ENCODE measurements at regions not wholly inside any gene's neighbourhood (a gene's known extent, or its start where the extent isn't known, plus 50 kb on each side); places are given as distances from the start of the nearest gene placed in this dataset.

DNA sequence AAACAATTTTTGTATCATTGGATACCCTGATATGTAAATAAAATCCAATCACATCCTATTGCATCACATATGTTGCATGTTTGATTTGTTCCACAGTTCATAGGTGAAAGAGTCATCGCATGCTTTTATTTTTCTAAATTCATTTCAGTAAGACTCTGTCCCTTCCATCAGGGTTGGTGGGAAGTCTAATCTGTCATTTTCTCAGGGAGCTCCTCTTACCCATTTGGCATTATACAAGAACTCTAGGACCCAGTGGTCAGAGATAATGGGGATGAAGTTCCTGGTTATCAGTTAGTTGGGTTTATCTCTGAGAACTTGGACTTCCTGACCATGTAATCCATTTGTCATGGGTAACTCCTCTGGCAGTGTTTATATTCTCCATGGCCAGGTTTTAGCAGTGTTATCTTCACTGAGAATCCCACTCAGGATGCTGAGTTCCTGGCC is 227.1 kb upstream of the JADE1 start:
- H3K36me3 Mint-ChIP-seq, result no peaks in the 10 kb centered on the region
- H3K27me3 Mint-ChIP-seq, result peaks cover 0 to 6% (median 0%) of the 10 kb centered on the region in 3 donors
- H3K4me3 Mint-ChIP-seq, result no peak overlapping the region
- H3K9me3 Mint-ChIP-seq, result no peaks in the 10 kb centered on the region
- ATAC-seq (ENCODE audit: low read depth in 2 of 2) (no peak), DNase-seq (no peak)
- no peak overlapping the region for H3K27ac Mint-ChIP-seq
- no peaks in the 10 kb centered on the region for H3K4me1 Mint-ChIP-seq

DNA sequence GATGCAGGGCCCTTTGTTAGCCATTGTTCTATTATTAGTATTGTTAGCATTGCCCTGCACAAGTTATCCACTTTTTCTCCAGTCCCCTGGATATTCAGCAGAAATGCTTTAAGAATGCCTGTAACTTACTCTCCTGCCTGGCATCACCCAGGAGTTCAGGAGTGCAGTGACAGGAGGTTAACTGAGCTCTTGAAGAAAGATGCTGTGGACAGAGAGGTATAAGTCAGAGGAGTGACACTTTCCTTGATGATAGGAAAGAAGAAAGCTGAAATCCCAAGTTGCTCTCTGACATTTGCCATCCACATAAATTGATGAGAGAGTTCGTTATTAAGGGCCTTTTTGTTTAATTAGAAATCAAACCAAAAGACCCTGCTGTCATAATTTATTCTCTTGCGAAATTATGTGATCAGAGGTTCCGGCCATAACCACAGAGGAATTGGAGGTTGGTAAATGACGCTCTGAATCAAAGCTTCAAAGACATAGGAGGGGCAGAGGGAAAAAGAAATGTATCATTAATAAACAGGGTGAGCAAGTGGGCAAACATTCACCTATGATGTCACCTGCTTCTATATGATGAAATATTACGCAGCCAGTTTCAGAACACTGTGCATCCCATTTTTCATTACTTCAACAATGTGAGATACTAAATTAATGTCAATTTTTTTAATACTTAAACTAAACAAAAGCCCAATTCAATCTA is 230.2 kb upstream of the JADE1 start:
- Mint-ChIP-seq H3K9me3 (no peaks in the 10 kb centered on the region), H3K27me3 (peaks cover 0 to 5% (median 0%) of the 10 kb centered on the region in 3 donors), H3K36me3 (no peaks in the 10 kb centered on the region), H3K27ac (no peak overlapping the region), H3K4me3 (no peak overlapping the region), H3K4me1 (peaks cover 0 to 5% (median 0%) of the 10 kb centered on the region in 3 donors)
- DNase-seq (no peak), ATAC-seq (ENCODE audit: low read depth in 2 of 2) (no peak)

DNA sequence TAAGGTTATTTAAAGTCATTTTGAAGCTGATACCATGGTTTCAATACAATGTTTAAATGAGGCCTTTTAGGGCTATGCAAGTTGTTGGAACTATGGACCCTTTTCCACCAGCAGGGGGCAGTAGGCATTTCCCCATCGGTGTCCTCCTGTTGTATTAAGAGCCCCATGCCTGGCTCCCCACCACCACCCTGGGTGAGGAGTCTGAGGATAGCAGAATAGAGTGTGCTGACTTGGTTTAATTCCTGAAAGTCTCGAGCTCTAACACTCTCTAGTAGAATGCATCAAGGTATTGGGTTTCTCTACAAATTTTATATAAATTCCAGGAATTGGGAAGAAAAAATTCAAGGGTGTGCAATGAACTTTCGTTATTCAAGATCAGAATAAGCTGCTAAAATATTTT is 234.8 kb upstream of the JADE1 start:
- Mint-ChIP-seq H3K4me3 (no peak overlapping the region), H3K27ac (no peak overlapping the region), H3K4me1 (peaks cover 0 to 5% (median 0%) of the 10 kb centered on the region in 3 donors), H3K27me3 (peaks cover 0 to 12% (median 8%) of the 10 kb centered on the region in 3 donors), H3K9me3 (no peaks in the 10 kb centered on the region), H3K36me3 (no peaks in the 10 kb centered on the region)
- ATAC-seq (ENCODE audit: low read depth in 2 of 2) (peak; percentile 59 to 70), DNase-seq (peak; percentile 30)

DNA sequence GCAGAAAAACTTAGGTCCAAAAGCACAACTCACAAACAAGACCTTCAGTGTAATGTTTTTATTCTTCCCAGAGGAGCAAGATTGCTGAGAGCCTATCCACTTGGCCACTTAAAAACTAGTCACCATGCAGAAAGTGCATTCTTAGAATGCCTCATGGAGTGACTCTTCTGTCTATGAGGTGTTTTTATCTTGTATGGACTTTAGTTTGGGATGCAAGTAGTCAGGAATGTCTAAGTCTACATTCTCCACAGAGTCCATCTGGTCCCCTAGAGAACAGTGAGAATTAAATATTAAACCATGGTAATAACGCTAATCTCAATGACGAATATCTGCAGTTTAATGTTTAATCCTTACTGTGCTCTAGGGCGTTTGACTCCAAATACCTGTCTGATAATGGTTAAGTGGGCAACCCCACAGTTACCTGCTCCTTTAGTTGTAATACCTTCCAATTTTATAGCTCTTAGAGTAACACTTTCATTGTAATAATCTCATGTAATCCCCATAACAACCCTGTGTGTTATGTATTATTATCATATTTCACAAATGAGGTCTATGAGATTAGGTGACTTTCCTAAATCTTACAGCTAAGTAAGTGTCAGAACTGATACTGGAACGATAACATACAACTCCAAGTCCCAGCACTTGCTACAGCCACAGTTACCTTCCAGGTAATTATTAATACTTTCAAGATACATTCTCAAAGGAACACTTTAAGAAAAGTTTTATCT is 235.6 kb upstream of the JADE1 start:
- no peaks in the 10 kb centered on the region for H3K9me3 Mint-ChIP-seq
- peaks cover 0 to 16% (median 13%) of the 10 kb centered on the region in 3 donors for H3K27me3 Mint-ChIP-seq
- ATAC-seq (ENCODE audit: low read depth in 2 of 2) (no peak), DNase-seq (no peak)
- H3K4me1 Mint-ChIP-seq, result peaks cover 0 to 5% (median 0%) of the 10 kb centered on the region in 3 donors
- no peak overlapping the region for H3K4me3 Mint-ChIP-seq
- H3K36me3 Mint-ChIP-seq, result no peaks in the 10 kb centered on the region
- no peak overlapping the region for H3K27ac Mint-ChIP-seq

GRCh38 chr4:128572778-128573241 is 236.7 kb upstream of the JADE1 start:
- H3K27ac Mint-ChIP-seq, result no peak overlapping the region
- no peak overlapping the region for H3K4me3 Mint-ChIP-seq
- no peaks in the 10 kb centered on the region for H3K36me3 Mint-ChIP-seq
- ATAC-seq (ENCODE audit: low read depth in 2 of 2), result no peak
- H3K9me3 Mint-ChIP-seq, result no peaks in the 10 kb centered on the region
- peaks cover 0 to 16% (median 13%) of the 10 kb centered on the region in 3 donors for H3K27me3 Mint-ChIP-seq
- DNase-seq, result no peak
- H3K4me1 Mint-ChIP-seq, result peaks cover 0 to 5% (median 0%) of the 10 kb centered on the region in 3 donors

DNA sequence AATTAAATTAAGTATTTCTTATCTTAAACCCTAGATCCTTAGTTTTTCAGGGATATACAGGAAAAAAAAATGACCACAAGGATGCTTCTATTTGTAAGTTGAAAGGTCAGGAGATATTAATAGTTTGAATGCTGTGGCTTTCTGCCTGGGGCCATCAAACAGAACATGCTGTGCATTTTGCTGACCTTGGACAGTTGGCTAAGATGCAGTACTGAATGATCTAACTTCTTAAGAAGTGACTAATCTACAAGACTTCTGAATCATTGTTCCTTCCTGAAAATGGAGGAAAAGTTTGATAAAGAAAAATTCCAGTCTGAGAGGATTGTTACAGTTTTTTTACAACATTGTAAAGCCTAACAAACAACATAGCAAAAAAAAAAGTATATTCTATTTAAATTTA is 237.8 kb upstream of the JADE1 start:
- ATAC-seq (ENCODE audit: low read depth in 2 of 2), result no peak
- no peak for DNase-seq
- H3K27ac Mint-ChIP-seq, result no peak overlapping the region
- H3K9me3 Mint-ChIP-seq, result no peaks in the 10 kb centered on the region
- no peaks in the 10 kb centered on the region for H3K36me3 Mint-ChIP-seq
- peaks cover 0 to 16% (median 13%) of the 10 kb centered on the region in 3 donors for H3K27me3 Mint-ChIP-seq
- peaks cover 0 to 5% (median 0%) of the 10 kb centered on the region in 3 donors for H3K4me1 Mint-ChIP-seq
- no peak overlapping the region for H3K4me3 Mint-ChIP-seq

DNA sequence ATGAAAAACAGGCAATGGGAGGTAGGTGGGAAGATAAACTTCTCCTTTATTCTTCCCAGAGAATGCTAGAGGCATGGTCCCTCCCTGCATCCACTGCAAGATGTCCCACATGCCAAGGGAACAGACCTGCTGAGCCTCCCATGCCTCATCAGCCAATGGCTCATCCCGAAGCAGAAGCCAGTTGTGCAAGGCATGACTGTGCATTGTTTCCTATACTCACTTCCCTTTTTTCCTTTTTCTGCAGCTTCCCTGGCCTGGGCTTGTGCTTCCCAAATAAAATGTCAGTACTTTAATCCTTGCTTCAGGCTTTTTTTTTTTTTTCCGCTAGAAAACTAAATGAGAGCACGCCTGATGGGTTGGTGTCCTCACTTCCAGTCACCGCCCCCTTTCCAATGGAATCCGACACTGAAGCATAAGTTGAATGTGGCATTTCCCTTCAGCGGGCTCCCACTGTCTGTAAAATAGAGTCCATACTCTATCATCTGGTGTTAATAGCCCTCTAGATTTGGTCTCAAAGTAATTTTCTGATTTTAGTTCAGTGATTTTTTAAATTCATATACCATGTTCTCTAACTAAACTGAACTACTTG is 239.0 kb upstream of the JADE1 start:
- H3K4me3 Mint-ChIP-seq, result no peak overlapping the region
- no peak for ATAC-seq (ENCODE audit: low read depth in 2 of 2)
- H3K27ac Mint-ChIP-seq, result peak overlapping the region in 1 of 6 donors; percentile 57
- no peaks in the 10 kb centered on the region for H3K36me3 Mint-ChIP-seq
- H3K9me3 Mint-ChIP-seq, result no peaks in the 10 kb centered on the region
- no peak for DNase-seq
- peaks cover 0 to 5% (median 0%) of the 10 kb centered on the region in 3 donors for H3K4me1 Mint-ChIP-seq
- H3K27me3 Mint-ChIP-seq, result peaks cover 6 to 16% (median 13%) of the 10 kb centered on the region in 3 donors

DNA sequence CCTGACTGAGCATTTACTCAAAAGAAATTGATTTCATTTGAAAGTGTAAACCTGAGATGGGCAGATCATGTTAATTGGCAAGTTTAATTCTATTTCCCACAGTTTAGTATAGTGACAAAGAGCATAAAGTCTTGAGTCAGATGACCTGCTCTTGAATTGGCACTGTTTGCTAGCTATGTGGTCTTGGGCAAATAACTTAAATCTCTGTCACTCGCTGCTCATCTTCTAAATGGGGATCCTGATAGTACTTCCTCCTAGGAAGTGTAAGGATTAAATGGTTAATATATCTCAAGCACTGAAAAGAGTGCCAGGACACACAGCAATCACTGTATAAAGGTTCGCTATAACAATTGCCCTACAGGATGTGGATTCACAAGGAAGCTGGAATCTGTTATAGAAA is 242.8 kb upstream of the JADE1 start:
- peaks cover 6 to 20% (median 13%) of the 10 kb centered on the region in 3 donors for H3K27me3 Mint-ChIP-seq
- H3K4me1 Mint-ChIP-seq, result no peaks in the 10 kb centered on the region
- DNase-seq (no peak), ATAC-seq (ENCODE audit: low read depth in 2 of 2) (no peak)
- H3K4me3 Mint-ChIP-seq, result no peak overlapping the region
- peak overlapping the region in 1 of 6 donors; percentile 23 for H3K27ac Mint-ChIP-seq
- no peaks in the 10 kb centered on the region for H3K9me3 Mint-ChIP-seq
- no peaks in the 10 kb centered on the region for H3K36me3 Mint-ChIP-seq

- no peaks in the 10 kb centered on the region for H3K9me3 Mint-ChIP-seq
- no peak overlapping the region for H3K27ac Mint-ChIP-seq
- no peaks in the 10 kb centered on the region for H3K36me3 Mint-ChIP-seq
These were observed 243.8 kb upstream of the JADE1 start for GRCh38 chr4:128565565-128566186.

GRCh38 chr4:128565054-128565453 is 244.4 kb upstream of the JADE1 start:
- Mint-ChIP-seq H3K4me1 (no peaks in the 10 kb centered on the region), H3K4me3 (no peak overlapping the region), H3K27me3 (peaks cover 6 to 12% (median 9%) of the 10 kb centered on the region in 3 donors), H3K9me3 (no peaks in the 10 kb centered on the region), H3K36me3 (no peaks in the 10 kb centered on the region), H3K27ac (no peak overlapping the region)
- ATAC-seq (ENCODE audit: low read depth in 2 of 2), result no peak
- DNase-seq, result no peak

More at GRCh38 chr4:128565565-128566186, 243.8 kb upstream of the JADE1 start:
- no peaks in the 10 kb centered on the region for H3K4me1 Mint-ChIP-seq
- H3K4me3 Mint-ChIP-seq, result peak overlapping the region in 1 of 8 donors; percentile 38
- ATAC-seq (ENCODE audit: low read depth in 2 of 2) (no peak), DNase-seq (peak; percentile 3)
- peaks cover 6 to 17% (median 13%) of the 10 kb centered on the region in 3 donors for H3K27me3 Mint-ChIP-seq

- Mint-ChIP-seq H3K27me3 (peaks cover 0 to 6% (median 4%) of the 10 kb centered on the region in 3 donors), H3K27ac (no peak overlapping the region), H3K4me1 (no peaks in the 10 kb centered on the region), H3K9me3 (no peaks in the 10 kb centered on the region), H3K36me3 (no peaks in the 10 kb centered on the region), H3K4me3 (no peak overlapping the region)
- ATAC-seq (ENCODE audit: low read depth in 2 of 2), result no peak
- no peak for DNase-seq
These were observed 245.3 kb upstream of the JADE1 start for GRCh38 chr4:128564081-128564630.

GRCh38 chr4:128560754-128561495 is 248.6 kb upstream of the JADE1 start:
- Mint-ChIP-seq H3K27ac (no peak overlapping the region), H3K4me3 (no peak overlapping the region), H3K36me3 (no peaks in the 10 kb centered on the region), H3K4me1 (no peaks in the 10 kb centered on the region), H3K27me3 (peaks cover 0 to 4% (median under 1%) of the 10 kb centered on the region in 3 donors), H3K9me3 (no peaks in the 10 kb centered on the region)
- ATAC-seq (ENCODE audit: low read depth in 2 of 2) (no peak), DNase-seq (no peak)
